GM12864 (cell line): ENCODE measurements at regions not wholly inside any gene's neighbourhood (a gene's known extent, or its start where the extent isn't known, plus 50 kb on each side); places are given as distances from the start of the nearest gene placed in this dataset.
"Not testable (repeated sequence)": the region's sequence is repeated elsewhere in the genome, so short reads cannot be mapped to it uniquely, and the experiment has no call there.

Source experiments
- DNase-seq: peaks from one replicate; pipeline ENCODE4 v3.0.0-alpha.2; 2011; ENCODE audit warnings: low read depth
- H3K4me3 ChIP-seq: 2 replicates; pipeline ENCODE4 v1.5.1; 2011; ENCODE audit warnings: mild to moderate bottlenecking, low read depth, low read length, control low read depth
- CTCF ChIP-seq: IDR thresholded peaks from 2 replicates; pipeline ENCODE4 v1.5.1; 2011; ENCODE audit warnings: low read depth, mild to moderate bottlenecking, moderate library complexity, low read length, control low read depth, inconsistent platforms; ENCODE audit errors: missing control alignments

- no peak for TF ChIP-seq CTCF
- no peak for DNase-seq
Measured at GRCh38 chr2:187034434-187034833, 185.5 kb upstream of the ZSWIM2 start.

GRCh38 chr2:187024739-187025138 lies 175.8 kb upstream of the ZSWIM2 start:
- DNase-seq = no peak
- H3K4me3 ChIP-seq = no peak overlapping the region
- TF ChIP-seq CTCF = no peak

More at GRCh38 chr2:187034434-187034833, 185.5 kb upstream of the ZSWIM2 start:
- no peak overlapping the region for H3K4me3 ChIP-seq

- DNase-seq, H3K4me3 ChIP-seq: not testable (repeated sequence)
Measured at GRCh38 chr2:187023996-187024395, 175.0 kb upstream of the ZSWIM2 start.

- no peak for TF ChIP-seq CTCF
- H3K4me3 ChIP-seq = no peak overlapping the region
- DNase-seq = no peak
Measured at GRCh38 chr2:187017438-187017837, 168.5 kb upstream of the ZSWIM2 start.

GRCh38 chr2:187013058-187013457 lies 164.1 kb upstream of the ZSWIM2 start:
- no peak for TF ChIP-seq CTCF
- DNase-seq = no peak
- no peak overlapping the region for H3K4me3 ChIP-seq

- TF ChIP-seq CTCF = no peak
- DNase-seq = no peak
- H3K4me3 ChIP-seq = no peak overlapping the region
Measured at GRCh38 chr2:187011206-187011832, 162.3 kb upstream of the ZSWIM2 start.

GRCh38 chr2:187009483-187010239 lies 160.7 kb upstream of the ZSWIM2 start:
- TF ChIP-seq CTCF = no peak
- no peak overlapping the region for H3K4me3 ChIP-seq
- DNase-seq = no peak
